ENCODE measurements at regions not wholly inside any gene's neighbourhood (a gene's known extent, or its start where the extent isn't known, plus 50 kb on each side); places are given as distances from the start of the nearest gene placed in this dataset.

DNA sequence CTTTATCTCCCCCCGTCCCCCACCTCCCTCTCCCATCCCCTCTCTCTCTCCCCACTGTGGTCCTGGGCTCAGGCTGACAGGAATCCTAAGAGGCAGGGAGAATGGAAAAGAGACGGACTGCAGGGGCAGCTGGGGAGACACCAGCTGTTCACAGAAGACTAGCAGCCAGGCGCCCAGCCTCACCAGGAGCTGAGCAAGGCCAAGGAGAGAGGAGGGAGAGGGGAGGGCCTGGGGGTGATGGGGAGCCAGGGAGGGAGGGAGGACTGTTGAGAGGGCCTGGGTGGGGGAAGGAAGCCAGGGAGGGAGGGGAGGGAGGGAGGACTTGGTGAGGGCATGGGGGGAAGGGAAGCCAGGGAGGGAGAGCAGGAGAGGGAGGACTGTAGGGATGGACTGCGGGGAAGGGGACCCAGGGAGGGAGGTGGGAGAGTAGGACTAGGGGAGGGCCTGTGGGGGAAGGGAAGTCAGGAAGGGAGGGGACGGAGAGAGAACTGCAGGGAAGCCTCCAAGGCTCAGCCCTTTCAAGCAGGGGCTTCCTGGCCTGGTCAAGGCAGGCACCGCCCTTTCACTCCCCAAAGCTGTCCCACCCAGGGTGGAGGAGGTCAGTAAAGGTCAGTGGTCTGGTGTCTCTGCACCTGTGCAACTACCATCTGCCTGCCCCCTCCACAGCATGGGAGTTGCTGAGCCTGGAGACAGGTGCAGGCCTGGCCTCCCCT lies 517.7 kb upstream of the MYT1L start:
- no peak for DNase-seq (ENCODE audit: low read depth in 2 of 2)

DNA sequence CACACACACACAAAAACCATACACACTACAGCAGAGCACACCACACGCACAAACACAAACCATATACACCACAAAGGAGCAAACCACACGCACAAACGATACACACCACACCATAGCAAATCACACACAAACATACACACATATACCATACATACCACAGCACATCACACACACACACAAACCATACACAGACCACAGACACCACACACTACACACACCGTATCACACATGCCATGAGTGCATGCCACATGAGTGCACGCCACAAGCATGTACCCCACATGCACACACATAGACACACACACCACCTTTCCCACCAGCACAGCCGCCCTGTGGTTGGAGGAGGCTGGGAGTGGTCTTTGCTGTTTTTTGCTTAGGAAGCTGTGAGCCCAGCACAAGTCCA lies 517.1 kb upstream of the MYT1L start:
- DNase-seq (ENCODE audit: low read depth in 2 of 2), result no peak

DNA sequence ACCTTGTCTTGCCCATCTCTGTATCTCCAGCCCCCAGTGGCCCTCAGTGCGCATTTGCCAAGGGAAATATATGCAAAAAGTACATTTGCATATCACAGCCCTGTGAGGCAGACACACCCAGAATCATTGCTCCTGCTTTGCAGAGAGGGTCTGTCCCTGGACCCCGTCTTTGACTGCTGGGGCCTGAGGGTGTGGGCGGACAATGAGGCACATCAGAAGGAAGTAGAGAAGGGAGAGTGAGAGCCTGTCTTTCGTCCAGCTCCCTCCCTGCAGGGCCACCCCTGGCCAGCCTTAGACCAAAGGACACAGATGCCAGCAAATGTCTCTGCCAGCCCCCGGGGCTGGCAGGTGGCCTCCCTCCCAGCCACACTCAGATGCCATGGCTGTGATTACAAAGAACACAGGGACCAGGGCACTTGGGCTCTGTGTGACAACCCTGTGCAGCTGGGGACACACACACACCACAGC lies 516.2 kb upstream of the MYT1L start:
- DNase-seq (ENCODE audit: low read depth in 2 of 2), result no peak

- no peak for DNase-seq (ENCODE audit: low read depth in 2 of 2)
Observed at GRCh38 chr2:2846332-2847208, 515.5 kb upstream of the MYT1L start.

DNA sequence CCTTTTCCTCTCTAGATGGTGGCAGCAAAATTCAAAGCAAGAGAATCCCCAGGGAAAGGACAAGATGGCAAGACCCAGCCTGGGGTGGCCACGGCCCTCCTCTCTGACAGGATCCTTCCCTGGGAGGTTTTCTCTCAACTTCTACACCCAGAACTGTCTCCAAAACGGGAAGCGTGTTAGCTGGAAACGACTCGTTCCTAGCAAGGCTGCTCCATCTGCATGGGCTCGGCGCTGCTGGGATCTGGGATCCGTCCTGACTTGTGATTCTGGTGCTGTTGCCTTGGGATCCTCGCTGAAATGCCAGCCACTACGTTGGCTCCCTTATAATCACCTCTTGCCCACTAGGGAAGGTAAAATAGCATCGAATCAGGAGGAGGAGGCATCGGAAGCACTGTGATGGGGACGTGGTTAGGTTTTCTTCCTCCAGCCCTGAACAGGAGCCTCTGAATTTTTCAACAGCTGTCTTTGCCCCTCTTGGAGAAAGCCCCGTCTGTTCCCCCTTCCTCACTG lies 514.8 kb upstream of the MYT1L start:
- no peak for DNase-seq (ENCODE audit: low read depth in 2 of 2)

DNA sequence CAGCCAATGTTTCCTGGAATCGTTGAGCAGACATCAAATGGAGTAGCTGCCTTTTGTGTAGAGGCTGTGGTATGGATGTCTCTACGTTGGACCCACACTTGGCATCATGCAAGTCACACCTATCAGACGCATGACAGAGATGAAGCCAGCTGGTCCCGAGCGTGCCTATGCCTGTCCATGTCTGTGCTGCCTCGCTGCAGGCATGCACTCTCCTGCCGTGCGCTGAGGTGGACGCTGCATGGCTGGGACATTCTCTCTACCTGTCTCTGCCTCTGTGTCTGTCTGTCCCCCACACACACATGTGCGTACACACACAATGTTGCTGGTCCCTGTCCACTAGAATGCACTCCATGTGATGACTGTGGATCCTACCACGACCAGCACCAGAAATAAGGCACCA lies 514.2 kb upstream of the MYT1L start:
- no peak for DNase-seq (ENCODE audit: low read depth in 2 of 2)

DNA sequence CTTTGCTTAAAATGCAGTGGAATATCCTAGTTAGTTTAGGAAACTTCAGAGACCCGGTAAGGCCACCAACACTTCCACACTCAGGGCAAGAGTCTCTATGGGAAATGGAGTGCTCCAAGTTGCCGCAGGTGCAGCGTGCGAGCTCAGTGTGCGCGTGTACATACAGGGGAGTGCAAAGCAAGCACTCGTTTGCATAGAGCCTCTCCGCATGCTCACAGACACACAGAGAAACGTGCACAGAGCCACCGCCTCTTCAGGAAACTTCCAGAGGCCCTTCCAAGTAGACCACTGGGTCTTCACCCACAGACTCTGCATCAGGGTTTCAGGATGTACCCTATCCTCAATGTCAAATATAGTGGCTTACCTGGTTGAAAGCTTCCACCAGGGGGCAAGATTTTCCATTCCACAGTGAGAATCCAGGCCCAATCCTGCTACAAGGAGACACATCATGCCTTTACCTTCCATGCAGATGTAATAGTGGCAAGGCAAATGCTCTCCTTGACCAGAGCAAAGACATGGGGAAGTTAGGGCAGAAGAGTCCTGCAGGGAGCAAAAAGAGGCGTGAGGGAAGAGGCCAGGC lies 513.0 kb upstream of the MYT1L start:
- no peak for DNase-seq (ENCODE audit: low read depth in 2 of 2)

GRCh38 chr2:2842466-2842865 lies 511.4 kb upstream of the MYT1L start:
- DNase-seq (ENCODE audit: low read depth in 2 of 2), result no peak

- DNase-seq (ENCODE audit: low read depth in 2 of 2), result no peak
Observed at GRCh38 chr2:2840681-2841300, 509.7 kb upstream of the MYT1L start.

DNA sequence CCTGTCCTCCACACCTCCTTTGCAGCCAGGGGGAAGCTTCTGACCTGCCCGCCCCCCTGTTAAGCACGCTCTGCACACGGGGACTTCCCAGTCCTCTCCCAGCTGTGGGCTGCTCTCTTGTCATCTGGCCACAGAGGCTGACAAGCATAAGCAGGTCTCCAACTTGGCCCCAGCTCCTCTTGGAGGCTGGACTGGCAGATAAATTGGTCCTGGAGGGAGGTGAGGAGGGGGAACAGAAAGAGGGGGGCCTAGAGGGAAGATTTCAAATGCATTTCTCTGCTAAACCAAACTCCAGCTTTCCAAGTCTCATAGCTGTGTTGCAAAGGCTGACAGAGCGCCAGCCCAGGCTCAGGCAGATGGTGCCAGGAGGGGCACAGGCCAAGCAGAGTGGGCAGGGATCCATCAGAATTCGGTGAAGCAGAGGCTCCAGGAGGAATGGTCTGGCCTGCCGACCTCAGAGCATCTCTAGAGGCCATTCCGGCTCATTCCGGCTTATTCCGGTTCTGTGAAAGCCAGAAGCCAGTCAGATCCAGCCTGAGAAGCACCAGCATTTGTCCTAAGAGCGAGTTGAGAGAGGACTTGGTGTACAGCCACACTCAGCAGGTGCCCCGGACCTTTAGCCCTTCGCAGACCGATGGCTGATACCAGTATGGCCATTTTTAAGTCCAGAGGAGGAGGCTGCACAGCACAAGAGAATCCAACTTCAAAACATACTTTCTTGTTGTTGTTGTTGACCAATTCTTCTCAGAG lies 508.9 kb upstream of the MYT1L start:
- no peak for DNase-seq (ENCODE audit: low read depth in 2 of 2)

DNA sequence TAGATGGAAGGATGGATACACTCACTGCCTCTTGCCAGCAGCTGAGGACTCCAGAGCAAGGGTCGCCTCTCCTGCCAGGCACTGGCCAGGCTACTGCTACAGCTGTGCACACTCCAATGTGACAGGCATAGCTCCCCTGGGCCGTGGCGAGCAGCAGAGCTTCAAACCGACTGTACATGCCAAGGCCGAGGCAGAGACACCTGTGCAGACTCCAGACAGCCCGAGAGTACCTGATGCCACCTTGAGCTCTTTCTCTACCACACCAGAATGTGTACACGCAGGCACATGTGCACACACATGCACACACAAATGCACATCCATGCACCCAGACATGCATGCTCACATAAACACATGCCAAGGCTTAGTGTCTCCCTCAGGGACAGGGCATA lies 508.3 kb upstream of the MYT1L start:
- DNase-seq (ENCODE audit: low read depth in 2 of 2), result no peak

- DNase-seq (ENCODE audit: low read depth in 2 of 2), result no peak
Observed at GRCh38 chr2:2838548-2838845, 507.4 kb upstream of the MYT1L start.

- DNase-seq (ENCODE audit: low read depth in 2 of 2), result no peak
Observed at GRCh38 chr2:2837746-2838547, 506.9 kb upstream of the MYT1L start.

GRCh38 chr2:2836343-2837070 lies 505.4 kb upstream of the MYT1L start:
- DNase-seq (ENCODE audit: low read depth in 2 of 2), result no peak

GRCh38 chr2:2834516-2835254 lies 503.6 kb upstream of the MYT1L start:
- DNase-seq (ENCODE audit: low read depth in 2 of 2), result no peak

DNA sequence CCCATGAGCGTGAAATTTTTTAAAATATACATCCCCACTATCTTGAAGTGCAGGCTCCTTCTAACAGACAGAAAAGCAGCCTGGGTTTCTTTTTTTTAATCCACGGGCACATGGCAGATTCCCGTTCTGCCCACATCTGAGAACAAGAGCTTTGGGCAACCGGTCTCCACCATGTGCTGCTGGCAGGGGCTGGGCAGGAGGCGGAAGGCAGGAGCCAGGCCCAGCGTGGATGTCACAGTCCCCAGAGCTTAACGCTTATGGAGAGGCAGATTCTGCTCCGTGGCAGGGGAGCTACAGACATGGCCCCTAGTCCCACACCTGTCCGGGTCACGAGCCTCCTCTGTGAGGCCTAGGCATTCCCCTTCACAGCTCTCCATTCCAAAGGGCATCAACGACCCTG lies 503.0 kb upstream of the MYT1L start:
- DNase-seq (ENCODE audit: low read depth in 2 of 2), result no peak

DNA sequence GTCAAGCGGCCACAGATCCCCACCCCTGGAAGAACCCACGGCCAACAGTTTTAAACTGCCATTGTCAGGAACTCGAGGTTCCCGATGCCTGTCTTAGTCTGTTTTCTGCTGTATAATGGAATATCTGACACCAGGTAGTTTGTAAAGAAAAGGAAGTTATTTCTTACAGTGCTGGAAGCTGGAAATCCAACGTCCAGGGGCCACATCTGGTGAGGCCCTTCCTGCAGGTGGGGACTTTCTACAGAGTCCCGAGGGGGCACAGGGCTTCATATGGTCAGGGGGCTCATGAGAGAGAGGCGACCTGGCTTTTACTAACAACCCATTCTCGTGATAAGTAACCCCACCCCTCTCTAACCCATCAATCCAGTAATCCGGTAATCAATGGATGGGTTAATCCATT lies 501.6 kb upstream of the MYT1L start:
- no peak for DNase-seq (ENCODE audit: low read depth in 2 of 2)

DNA sequence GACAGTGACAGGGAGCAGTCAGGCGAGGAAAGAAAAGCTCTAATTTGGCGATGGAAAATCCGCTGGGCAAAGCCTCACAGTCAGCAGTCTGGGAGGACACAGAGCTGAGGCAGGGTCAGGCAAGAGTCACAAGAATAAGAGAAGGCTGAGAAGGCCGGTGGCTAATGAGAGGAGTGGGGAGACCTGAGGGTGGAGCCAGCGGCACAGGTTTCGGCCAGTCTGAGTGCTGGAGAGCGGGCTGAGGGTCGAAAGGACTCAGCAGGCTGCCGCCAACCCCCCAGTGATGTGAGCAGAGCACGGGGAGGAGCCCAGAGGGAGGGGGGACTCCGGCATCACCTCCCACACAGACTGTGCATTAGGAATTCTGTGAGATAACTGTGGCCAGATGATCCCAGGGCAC lies 500.6 kb upstream of the MYT1L start:
- no peak for DNase-seq (ENCODE audit: low read depth in 2 of 2)

GRCh38 chr2:2830576-2830975 lies 499.5 kb upstream of the MYT1L start:
- no peak for DNase-seq (ENCODE audit: low read depth in 2 of 2)
